Sigmoid colon (tissue), 4 donors: ENCODE measurements at regions not wholly inside any gene's neighbourhood (a gene's known extent, or its start where the extent isn't known, plus 50 kb on each side); places are given as distances from the start of the nearest gene placed in this dataset.

Experiments
- CTCF ChIP-seq, 4 experiments: fragments of 450-650 bp in 3 of 4; fragments of 200-600 bp in 1 of 4; IDR thresholded peaks; one replicate each; pipeline ENCODE4 v1.5.1; 2016 to 2019; ENCODE audit warnings: antibody characterized with exemption in 4 of 4, mild to moderate bottlenecking in 3 of 4, moderate library complexity in 2 of 4
- EP300 ChIP-seq, 4 donors: sonication (generic); formaldehyde crosslinking; IDR thresholded peaks; one replicate each; pipeline ENCODE4 v1.6.1; 2017; ENCODE audit warnings: antibody characterized with exemption in 4 of 4
- POLR2A ChIP-seq, 2 donors: fragments of 450-650 bp; IDR thresholded peaks; one replicate each; pipeline ENCODE4 v1.6.1; 2016; ENCODE audit warnings: antibody characterized with exemption in 2 of 2, mild to moderate bottlenecking in 2 of 2, moderate library complexity in 2 of 2
- POLR2AphosphoS5 ChIP-seq, 4 donors: sonication (generic); formaldehyde crosslinking; IDR thresholded peaks; one replicate each; pipeline ENCODE4 v1.6.1; 2017; ENCODE audit warnings: antibody characterized with exemption in 4 of 4

- TF ChIP-seq CTCF (IDR thresholded peaks at IDR 0.05): no peak
- no peak for TF ChIP-seq POLR2A (IDR thresholded peaks at IDR 0.05)
- TF ChIP-seq EP300 (IDR thresholded peaks at IDR 0.05): no peak
- TF ChIP-seq POLR2AphosphoS5 (IDR thresholded peaks at IDR 0.05): no peak
Observed at GRCh38 chr10:101284101-101284743, 55.0 kb upstream of the LBX1 start.
